GM12872 (cell line): ENCODE measurements at regions not wholly inside any gene's neighbourhood (a gene's known extent, or its start where the extent isn't known, plus 50 kb on each side); places are given as distances from the start of the nearest gene placed in this dataset.

Experiments used
- CTCF ChIP-seq: IDR thresholded peaks from 3 replicates; pipeline ENCODE4 v1.5.1; 2011; ENCODE audit warnings: low read depth, mild to moderate bottlenecking, low read length, moderate library complexity; ENCODE audit not compliant: insufficient read depth

- TF ChIP-seq CTCF, result no peak
These were observed 231.9 kb upstream of the CTSO start for GRCh38 chr4:156185514-156186055.

DNA sequence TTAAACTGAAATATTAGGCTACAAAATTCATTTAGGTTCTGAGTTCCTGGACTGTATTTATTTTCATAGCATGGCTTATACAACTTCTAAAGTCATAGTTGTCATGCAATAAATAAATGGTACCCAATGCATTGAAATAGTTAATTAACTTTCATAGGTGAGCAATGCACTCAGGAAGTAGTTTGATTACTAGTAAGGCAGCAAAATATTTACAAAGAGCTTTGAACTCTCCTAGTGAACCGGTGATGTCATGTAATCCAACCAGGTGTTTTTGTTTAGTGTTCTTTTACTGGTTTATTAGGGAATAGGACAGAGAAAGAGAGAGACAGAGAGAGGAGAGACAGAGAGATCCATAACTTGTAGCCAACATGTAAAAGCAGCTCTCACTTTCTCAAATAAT is 228.6 kb upstream of the CTSO start:
- TF ChIP-seq CTCF, result no peak

GRCh38 chr4:156177941-156178340 is 224.3 kb upstream of the CTSO start:
- no peak for TF ChIP-seq CTCF

DNA sequence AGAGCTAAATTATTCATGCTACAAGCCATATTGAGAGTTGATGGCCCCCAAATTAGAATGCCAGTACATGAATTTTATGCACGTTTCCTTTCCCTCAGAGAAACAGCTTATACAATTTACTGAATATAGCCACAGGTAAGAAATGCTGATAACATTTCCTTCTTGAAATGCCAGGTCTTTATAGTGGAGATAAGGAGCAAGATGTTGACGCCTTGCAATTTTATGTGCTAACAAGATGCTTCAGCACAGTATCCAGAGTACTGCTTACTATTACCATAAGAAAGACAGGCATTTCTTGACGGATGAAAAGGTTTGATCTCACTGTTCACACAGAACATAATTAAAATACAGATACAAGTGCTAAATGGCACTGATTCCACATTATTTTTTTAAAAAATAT is 223.2 kb upstream of the CTSO start:
- no peak for TF ChIP-seq CTCF

- no peak for TF ChIP-seq CTCF
These were observed 220.3 kb upstream of the CTSO start for GRCh38 chr4:156173937-156174336.

DNA sequence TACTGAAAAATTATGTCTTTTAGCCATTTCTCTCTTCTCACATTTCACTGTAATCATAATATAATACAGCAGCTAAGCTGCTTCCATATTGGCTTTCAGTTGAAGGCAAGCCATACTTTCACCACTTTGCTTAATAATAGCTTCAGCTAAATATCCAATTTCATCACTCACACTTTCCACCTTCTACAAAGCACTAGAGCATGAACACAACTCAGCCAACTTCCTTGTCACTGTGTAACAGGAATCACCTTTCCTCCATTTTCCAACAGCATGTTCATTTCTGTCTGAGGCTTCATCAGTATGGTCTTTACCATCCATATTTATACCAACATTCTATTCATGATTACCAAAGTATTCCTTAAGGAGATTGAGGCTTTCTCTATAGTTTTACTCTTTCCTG is 219.8 kb upstream of the CTSO start:
- no peak for TF ChIP-seq CTCF

DNA sequence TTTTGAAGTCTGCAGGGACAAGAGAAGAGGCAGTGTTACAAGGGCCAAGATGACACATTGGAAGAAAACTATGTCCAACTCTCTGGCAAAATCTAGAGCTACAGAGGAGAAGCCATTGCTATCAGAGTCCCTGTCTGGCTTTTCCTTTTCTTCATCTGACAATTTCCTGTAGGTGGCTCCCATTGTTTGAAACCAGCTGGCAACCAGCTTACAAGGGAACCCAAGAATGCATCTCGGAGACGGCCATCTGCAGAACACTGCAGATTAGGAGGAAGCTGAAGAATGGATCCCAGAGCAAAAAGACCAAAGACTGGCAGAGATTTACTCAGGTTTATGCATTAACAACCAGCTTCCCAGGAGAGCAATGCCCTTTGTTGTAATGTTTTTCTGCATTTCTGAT is 216.2 kb upstream of the CTSO start:
- TF ChIP-seq CTCF, result no peak

DNA sequence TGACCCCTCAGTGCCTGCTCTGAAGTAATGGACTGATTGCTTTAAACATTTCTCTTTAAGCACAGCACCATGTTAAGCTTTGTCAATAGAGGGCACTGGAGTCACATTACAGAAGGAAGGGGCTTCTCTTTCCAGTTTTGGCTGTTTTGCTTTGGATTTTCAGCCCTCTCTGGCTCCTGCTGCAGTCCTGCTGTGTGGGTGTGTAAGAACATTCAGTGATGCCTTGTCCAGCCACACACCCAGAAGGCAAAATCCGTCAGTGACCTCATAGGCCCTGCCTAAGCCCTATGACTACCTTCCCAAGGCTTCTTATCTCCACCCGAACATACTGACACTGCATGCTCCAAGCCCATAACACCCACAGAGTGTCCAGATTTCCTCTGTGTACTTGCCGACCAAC is 215.3 kb upstream of the CTSO start:
- peak; percentile 67 for TF ChIP-seq CTCF
